Loucy (cell line): ENCODE measurements at regions not wholly inside any gene's neighbourhood (a gene's known extent, or its start where the extent isn't known, plus 50 kb on each side); places are given as distances from the start of the nearest gene placed in this dataset.

Source experiments
- H2AFZ ChIP-seq: fragments of 200-600 bp; sonication (generic); 2 replicates; pipeline ENCODE4 v1.6.0; 2016; ENCODE audit warnings: antibody characterized with exemption, mild to moderate bottlenecking, low read length, moderate library complexity
- H3F3A ChIP-seq: fragments of 200-600 bp; 2 replicates; pipeline ENCODE4 v1.6.0; 2016; ENCODE audit warnings: antibody characterized with exemption, low read depth, mild to moderate bottlenecking
- H3K27me3 ChIP-seq: fragments of 200-600 bp; sonication (generic); 2 replicates; pipeline ENCODE4 v1.6.1; 2014; ENCODE audit warnings: low read length, mild to moderate bottlenecking; ENCODE audit not compliant: insufficient read depth, poor library complexity, severe bottlenecking
- H3K36me3 ChIP-seq: fragments of 200-600 bp; sonication (generic); 2 replicates; pipeline ENCODE4 v1.6.1; 2016; ENCODE audit warnings: low read length; ENCODE audit not compliant: insufficient read depth
- H3K4me1 ChIP-seq: fragments of 200-600 bp; sonication (generic); 2 replicates; pipeline ENCODE4 v1.5.1; 2014; ENCODE audit warnings: low read length, mild to moderate bottlenecking; ENCODE audit not compliant: insufficient read depth, poor library complexity, severe bottlenecking
- H3K4me2 ChIP-seq: fragments of 200-600 bp; sonication (generic); 2 replicates; pipeline ENCODE4 v1.6.0; 2014; ENCODE audit warnings: antibody characterized with exemption, low read length, low read depth, mild to moderate bottlenecking; ENCODE audit not compliant: poor library complexity, severe bottlenecking
- H3K4me3 ChIP-seq: fragments of 200-600 bp; sonication (generic); 2 replicates; pipeline ENCODE4 v1.5.1; 2014; ENCODE audit warnings: low read length, mild to moderate bottlenecking, mixed read lengths; ENCODE audit not compliant: poor library complexity, severe bottlenecking
- H3K79me2 ChIP-seq: fragments of 200-600 bp; sonication (generic); 2 replicates; pipeline ENCODE4 v1.6.1; 2014; ENCODE audit warnings: low read length; ENCODE audit not compliant: insufficient read depth
- H3K9ac ChIP-seq: fragments of 200-600 bp; sonication (generic); 2 replicates; pipeline ENCODE4 v1.6.0; 2014; ENCODE audit warnings: mild to moderate bottlenecking, low read depth, low read length, moderate library complexity; ENCODE audit not compliant: poor library complexity, severe bottlenecking
- H3K9me2 ChIP-seq: fragments of 200-600 bp; sonication (generic); replicated peaks from 2 replicates; pipeline ENCODE4 v1.6.1; 2016; ENCODE audit warnings: low read depth, low read length, mixed read lengths
- H3K9me3 ChIP-seq: fragments of 200-600 bp; sonication (generic); 2 replicates; pipeline ENCODE4 v1.6.1; 2014; ENCODE audit warnings: mild to moderate bottlenecking, antibody characterized with exemption, low read length, low read depth; ENCODE audit not compliant: insufficient read depth
- H4K20me1 ChIP-seq: fragments of 200-600 bp; sonication (generic); 2 replicates; pipeline ENCODE4 v1.6.0; 2014; ENCODE audit warnings: antibody characterized with exemption, low read length, mild to moderate bottlenecking; ENCODE audit not compliant: insufficient read depth, poor library complexity, severe bottlenecking
- CTCF ChIP-seq: fragments of 200-600 bp; sonication (generic); conservative IDR thresholded peaks from 2 replicates; pipeline ENCODE4 v1.5.1; 2014; ENCODE audit warnings: mild to moderate bottlenecking, antibody characterized with exemption, low read length
- EZH2phosphoT487 ChIP-seq: fragments of 200-600 bp; IDR thresholded peaks from 2 replicates; pipeline ENCODE4 v1.6.1; 2018; ENCODE audit warnings: antibody characterized with exemption, mild to moderate bottlenecking, moderate library complexity, borderline replicate concordance

GRCh38 chr4:126935801-126936200 is 697.0 kb upstream of the INTU start:
- H3K36me3 ChIP-seq, result no peaks in the 10 kb centered on the region
- no peak for TF ChIP-seq EZH2phosphoT487
- no peak for TF ChIP-seq CTCF
- H3K9me3 ChIP-seq, result no peaks in the 10 kb centered on the region
- H3K4me2 ChIP-seq, result no peak overlapping the region
- H2AFZ ChIP-seq, result no peak overlapping the region
- H3F3A ChIP-seq, result no peaks in the 10 kb centered on the region
- no peaks in the 10 kb centered on the region for H3K79me2 ChIP-seq
- no peaks in the 10 kb centered on the region for H3K9me2 ChIP-seq
- H3K4me1 ChIP-seq, result no peaks in the 10 kb centered on the region
- H3K27me3 ChIP-seq, result no peaks in the 10 kb centered on the region
- H4K20me1 ChIP-seq, result no peaks in the 10 kb centered on the region
- H3K9ac ChIP-seq, result no peak overlapping the region
- H3K4me3 ChIP-seq, result no peak overlapping the region

- H3K9ac ChIP-seq, result no peak overlapping the region
- no peaks in the 10 kb centered on the region for H4K20me1 ChIP-seq
- H2AFZ ChIP-seq, result no peak overlapping the region
- no peak overlapping the region for H3K4me3 ChIP-seq
- no peaks in the 10 kb centered on the region for H3F3A ChIP-seq
- no peaks in the 10 kb centered on the region for H3K27me3 ChIP-seq
- H3K79me2 ChIP-seq, result no peaks in the 10 kb centered on the region
- H3K36me3 ChIP-seq, result no peaks in the 10 kb centered on the region
- H3K9me3 ChIP-seq, result no peaks in the 10 kb centered on the region
- no peaks in the 10 kb centered on the region for H3K9me2 ChIP-seq
- no peaks in the 10 kb centered on the region for H3K4me1 ChIP-seq
- TF ChIP-seq EZH2phosphoT487 (no peak), CTCF (no peak)
- no peak overlapping the region for H3K4me2 ChIP-seq
Measured at GRCh38 chr4:126937342-126937741, 695.4 kb upstream of the INTU start.

GRCh38 chr4:126937846-126938422 is 694.8 kb upstream of the INTU start:
- no peaks in the 10 kb centered on the region for H3K9me3 ChIP-seq
- no peaks in the 10 kb centered on the region for H3K27me3 ChIP-seq
- no peak overlapping the region for H3K9ac ChIP-seq
- H4K20me1 ChIP-seq, result no peaks in the 10 kb centered on the region
- H3K9me2 ChIP-seq, result no peaks in the 10 kb centered on the region
- H3K4me2 ChIP-seq, result no peak overlapping the region
- H3K4me3 ChIP-seq, result no peak overlapping the region
- no peaks in the 10 kb centered on the region for H3F3A ChIP-seq
- H3K79me2 ChIP-seq, result no peaks in the 10 kb centered on the region
- H2AFZ ChIP-seq, result no peak overlapping the region
- TF ChIP-seq CTCF (no peak), EZH2phosphoT487 (no peak)
- no peaks in the 10 kb centered on the region for H3K36me3 ChIP-seq
- H3K4me1 ChIP-seq, result no peaks in the 10 kb centered on the region
